Endodermal cell (in vitro differentiated cells): ENCODE measurements at regions not wholly inside any gene's neighbourhood (a gene's known extent, or its start where the extent isn't known, plus 50 kb on each side); places are given as distances from the start of the nearest gene placed in this dataset.

ENCODE experiments used
- DNase-seq: peaks from one replicate; pipeline ENCODE4 v3.0.0-alpha.2; 2017
- H3K27ac ChIP-seq: 2 replicates; pipeline ENCODE4 v1.5.1; 2013; ENCODE audit warnings: mild to moderate bottlenecking, low read depth, low read length, moderate library complexity
- H3K27me3 ChIP-seq: 2 replicates; pipeline ENCODE4 v1.6.1; 2013; ENCODE audit warnings: mild to moderate bottlenecking, low read length, moderate library complexity; ENCODE audit not compliant: insufficient read depth, control insufficient read depth, poor library complexity, severe bottlenecking
- H3K36me3 ChIP-seq: 2 replicates; pipeline ENCODE4 v1.7.0; 2013; ENCODE audit warnings: mild to moderate bottlenecking, low read length, moderate library complexity; ENCODE audit not compliant: control insufficient read depth, insufficient read depth
- H3K4me1 ChIP-seq: one replicate; pipeline ENCODE4 v1.7.0; 2013; ENCODE audit warnings: low read length; ENCODE audit not compliant: control insufficient read depth, insufficient read depth
- H3K4me3 ChIP-seq: 2 replicates; pipeline ENCODE4 v1.5.1; 2013; ENCODE audit warnings: mild to moderate bottlenecking, low read length, moderate library complexity
- H3K9ac ChIP-seq: 2 replicates; pipeline ENCODE4 v1.6.1; 2013; ENCODE audit warnings: mild to moderate bottlenecking, low read length, moderate library complexity; ENCODE audit not compliant: poor library complexity, severe bottlenecking; ENCODE audit errors: extremely low read depth
- H3K9me3 ChIP-seq: 2 replicates; pipeline ENCODE4 v1.6.1; 2013; ENCODE audit warnings: mild to moderate bottlenecking, low read length, moderate library complexity; ENCODE audit not compliant: control insufficient read depth
- H3K27ac Mint-ChIP-seq: 2 replicates; pipeline ENCODE4 v1.8.0; 2020; ENCODE audit warnings: mixed read lengths
- H3K27me3 Mint-ChIP-seq: 2 replicates; pipeline ENCODE4 v1.8.0; 2021; ENCODE audit warnings: mild to moderate bottlenecking, mixed read lengths; ENCODE audit not compliant: insufficient read depth
- H3K36me3 Mint-ChIP-seq: 2 replicates; pipeline ENCODE4 v1.8.0; 2020; ENCODE audit warnings: low read depth, mixed read lengths
- H3K4me1 Mint-ChIP-seq: 2 replicates; pipeline ENCODE4 v1.8.0; 2020; ENCODE audit warnings: mixed read lengths
- H3K4me3 Mint-ChIP-seq: 2 replicates; pipeline ENCODE4 v1.8.0; 2020; ENCODE audit warnings: mild to moderate bottlenecking, moderate library complexity, mixed read lengths
- H3K9me3 Mint-ChIP-seq: 2 replicates; pipeline ENCODE4 v1.8.0; 2020; ENCODE audit warnings: mild to moderate bottlenecking, mixed read lengths
- CTCF ChIP-seq: fragments of 200-600 bp; sonication (generic); conservative IDR thresholded peaks from 2 replicates; pipeline ENCODE4 v1.5.0; 2021; ENCODE audit warnings: antibody characterized with exemption, mild to moderate bottlenecking
- WGBS, 2 experiments: methylation state at CpG; one replicate each; pipeline versions ENCODE4 v1.1.5 to v1.1.7; 2013; ENCODE audit warnings: missing lambda C conversion rate in 2 of 2, mixed read lengths in 1 of 2; ENCODE audit not compliant: insufficient coverage in 1 of 2, insufficient read length in 1 of 2; 5-methylcytosine and 5-hydroxymethylcytosine counted together

- Histone ChIP-seq H3K36me3 (no peaks in the 10 kb centered on the region), H3K9me3 (peaks cover 15% of the 10 kb centered on the region), H3K27ac (no peak overlapping the region), H3K4me3 (no peak overlapping the region), H3K27me3 (no peaks in the 10 kb centered on the region), H3K4me1 (no peaks in the 10 kb centered on the region), H3K9ac (no peak overlapping the region)
- no peaks in the 10 kb centered on the region for H3K4me1 Mint-ChIP-seq
- H3K27me3 Mint-ChIP-seq = no peaks in the 10 kb centered on the region
- H3K27ac Mint-ChIP-seq = no peak overlapping the region
- WGBS, 2 experiments = 94 to 98% methylated on average over 2 to 3 of the region's 3 CpGs
- no peak for DNase-seq
- no peaks in the 10 kb centered on the region for H3K36me3 Mint-ChIP-seq
- peaks cover 10% of the 10 kb centered on the region for H3K9me3 Mint-ChIP-seq
- H3K4me3 Mint-ChIP-seq = no peak overlapping the region
- no peak for TF ChIP-seq CTCF
These were observed 312.0 kb upstream of the RASGRP1 start for GRCh38 chr15:38876621-38877020.

DNA sequence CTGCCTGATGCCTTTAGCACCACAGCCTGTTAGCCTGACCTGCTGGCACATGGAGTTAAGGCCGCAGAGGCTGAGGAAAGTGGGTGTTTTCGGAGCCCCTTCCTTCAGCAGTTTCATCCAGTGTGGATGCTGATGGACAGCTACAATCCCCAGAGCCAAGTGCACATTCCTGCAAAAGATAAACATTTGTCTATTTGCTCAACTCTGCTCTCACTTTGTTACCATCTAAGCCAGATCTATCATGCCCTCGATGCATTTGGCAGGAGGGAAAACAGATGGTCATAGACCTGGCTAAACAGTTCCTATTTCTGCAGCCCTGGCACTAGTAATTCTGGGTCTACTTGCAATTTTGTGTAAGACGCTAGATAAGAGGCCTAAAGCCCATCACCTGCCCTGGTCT, 312.9 kb upstream of the RASGRP1 start:
- WGBS, 2 experiments = 95 to 97% methylated on average over 4 of the region's 4 CpGs
- no peak for DNase-seq
- Mint-ChIP-seq H3K36me3 (no peaks in the 10 kb centered on the region), H3K27me3 (no peaks in the 10 kb centered on the region), H3K4me3 (no peak overlapping the region), H3K27ac (no peak overlapping the region), H3K4me1 (no peaks in the 10 kb centered on the region), H3K9me3 (peaks cover 5% of the 10 kb centered on the region)
- Histone ChIP-seq H3K4me3 (no peak overlapping the region), H3K36me3 (no peaks in the 10 kb centered on the region), H3K9ac (no peak overlapping the region), H3K27me3 (no peaks in the 10 kb centered on the region), H3K4me1 (no peaks in the 10 kb centered on the region), H3K9me3 (peaks cover 7% of the 10 kb centered on the region), H3K27ac (no peak overlapping the region)
- no peak for TF ChIP-seq CTCF

DNA sequence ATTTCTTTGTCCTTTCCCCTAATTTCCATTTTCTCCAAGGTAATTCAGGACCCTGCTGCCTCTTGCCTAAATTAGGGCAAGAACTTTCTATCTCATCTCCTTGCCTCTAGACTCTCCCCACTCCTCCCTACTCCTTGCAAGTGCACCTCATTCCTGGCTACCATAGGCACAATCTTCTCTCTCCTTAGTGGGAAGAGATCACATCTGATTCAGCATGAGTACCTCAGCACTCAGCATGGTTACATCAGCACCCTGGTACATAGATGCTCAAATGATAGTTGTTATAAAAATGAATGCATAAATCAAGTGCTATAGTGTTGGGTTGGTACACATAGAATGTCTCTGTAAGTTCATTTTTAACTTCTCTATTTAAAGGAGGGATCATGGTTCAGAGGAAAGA, 313.4 kb upstream of the RASGRP1 start:
- Mint-ChIP-seq H3K36me3 (no peaks in the 10 kb centered on the region), H3K4me1 (no peaks in the 10 kb centered on the region), H3K4me3 (no peak overlapping the region), H3K27me3 (no peaks in the 10 kb centered on the region), H3K9me3 (peaks cover under 1% of the 10 kb centered on the region), H3K27ac (no peak overlapping the region)
- DNase-seq = no peak
- no peaks in the 10 kb centered on the region for H3K36me3 ChIP-seq
- H3K27me3 ChIP-seq = no peaks in the 10 kb centered on the region
- no peak overlapping the region for H3K4me3 ChIP-seq
- no peak overlapping the region for H3K27ac ChIP-seq
- H3K9me3 ChIP-seq = peaks cover 1% of the 10 kb centered on the region
- no peak overlapping the region for H3K9ac ChIP-seq
- TF ChIP-seq CTCF = no peak
- no peaks in the 10 kb centered on the region for H3K4me1 ChIP-seq
